Testis (tissue), 2 donors: ENCODE measurements at regions not wholly inside any gene's neighbourhood (a gene's known extent, or its start where the extent isn't known, plus 50 kb on each side); places are given as distances from the start of the nearest gene placed in this dataset.

Experiments used
- POLR2A ChIP-seq: fragments of 450-650 bp; IDR thresholded peaks from one replicate; pipeline ENCODE4 v1.6.1; 2017; ENCODE audit warnings: antibody characterized with exemption, mild to moderate bottlenecking, moderate library complexity
- TF ChIP-seq, protein P1 (sequence below), 3 experiments: fragments of 450-650 bp in 2 of 3; fragments of 200-600 bp in 1 of 3; sonication (generic) in 1 of 3; IDR thresholded peaks; one replicate each; pipeline ENCODE4 v1.5.1; 2016 to 2019; ENCODE audit warnings: antibody characterized with exemption in 3 of 3, mild to moderate bottlenecking in 2 of 3, moderate library complexity in 1 of 3

DNA sequence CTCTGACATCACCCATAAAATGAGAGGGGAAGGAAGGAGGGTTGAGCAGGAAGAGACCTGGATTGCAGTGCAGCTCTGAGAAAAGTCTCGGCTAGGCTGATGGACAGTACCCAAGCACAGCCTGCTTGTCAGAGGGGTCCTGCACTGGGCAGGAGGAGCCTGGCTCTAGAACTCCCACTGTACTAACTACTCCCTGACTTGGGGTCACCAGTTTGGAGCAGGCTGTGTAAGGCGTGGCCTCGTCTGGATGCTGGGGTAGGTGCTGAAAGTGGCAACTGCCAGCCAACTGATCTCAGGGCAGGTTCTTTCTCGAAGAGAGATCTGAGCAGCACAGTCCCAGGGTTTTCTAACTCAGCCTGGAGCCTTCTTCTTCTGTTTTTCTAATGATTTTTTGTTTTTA is 176.3 kb downstream of the ATP23 start:
- TF ChIP-seq, protein P1, sequence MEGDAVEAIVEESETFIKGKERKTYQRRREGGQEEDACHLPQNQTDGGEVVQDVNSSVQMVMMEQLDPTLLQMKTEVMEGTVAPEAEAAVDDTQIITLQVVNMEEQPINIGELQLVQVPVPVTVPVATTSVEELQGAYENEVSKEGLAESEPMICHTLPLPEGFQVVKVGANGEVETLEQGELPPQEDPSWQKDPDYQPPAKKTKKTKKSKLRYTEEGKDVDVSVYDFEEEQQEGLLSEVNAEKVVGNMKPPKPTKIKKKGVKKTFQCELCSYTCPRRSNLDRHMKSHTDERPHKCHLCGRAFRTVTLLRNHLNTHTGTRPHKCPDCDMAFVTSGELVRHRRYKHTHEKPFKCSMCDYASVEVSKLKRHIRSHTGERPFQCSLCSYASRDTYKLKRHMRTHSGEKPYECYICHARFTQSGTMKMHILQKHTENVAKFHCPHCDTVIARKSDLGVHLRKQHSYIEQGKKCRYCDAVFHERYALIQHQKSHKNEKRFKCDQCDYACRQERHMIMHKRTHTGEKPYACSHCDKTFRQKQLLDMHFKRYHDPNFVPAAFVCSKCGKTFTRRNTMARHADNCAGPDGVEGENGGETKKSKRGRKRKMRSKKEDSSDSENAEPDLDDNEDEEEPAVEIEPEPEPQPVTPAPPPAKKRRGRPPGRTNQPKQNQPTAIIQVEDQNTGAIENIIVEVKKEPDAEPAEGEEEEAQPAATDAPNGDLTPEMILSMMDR (IDR thresholded peaks at IDR 0.05) = no peak
- TF ChIP-seq POLR2A = no peak
